ENCODE measurements at regions not wholly inside any gene's neighbourhood (a gene's known extent, or its start where the extent isn't known, plus 50 kb on each side); places are given as distances from the start of the nearest gene placed in this dataset.

DNA sequence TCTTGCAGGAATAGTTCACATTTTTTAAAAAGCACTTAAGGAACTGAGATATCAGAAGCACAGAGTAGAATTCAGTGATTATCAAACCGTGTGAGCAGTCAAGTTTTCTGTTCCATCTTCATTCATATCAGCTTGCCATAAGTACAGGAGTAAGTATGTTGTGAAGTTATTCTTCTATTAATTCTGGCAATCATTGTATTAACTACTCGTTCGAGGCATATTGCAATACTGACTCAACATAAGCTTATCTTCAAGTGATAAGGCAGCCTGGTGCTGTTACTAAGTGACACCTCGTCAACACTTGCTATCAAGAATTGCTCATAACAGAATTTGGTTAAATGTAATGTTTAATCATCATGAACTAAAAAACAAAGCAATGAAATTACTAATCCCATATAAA lies 75.7 kb upstream of the SNX9 start:
- TF ChIP-seq POLR2A (IDR thresholded peaks at IDR 0.05) (no peak), EP300 (IDR thresholded peaks at IDR 0.05) (no peak)
